ENCODE measurements at regions not wholly inside any gene's neighbourhood (a gene's known extent, or its start where the extent isn't known, plus 50 kb on each side); places are given as distances from the start of the nearest gene placed in this dataset.
"Not testable (repeated sequence)": the region's sequence is repeated elsewhere in the genome, so short reads cannot be mapped to it uniquely, and the experiment has no call there.

DNA sequence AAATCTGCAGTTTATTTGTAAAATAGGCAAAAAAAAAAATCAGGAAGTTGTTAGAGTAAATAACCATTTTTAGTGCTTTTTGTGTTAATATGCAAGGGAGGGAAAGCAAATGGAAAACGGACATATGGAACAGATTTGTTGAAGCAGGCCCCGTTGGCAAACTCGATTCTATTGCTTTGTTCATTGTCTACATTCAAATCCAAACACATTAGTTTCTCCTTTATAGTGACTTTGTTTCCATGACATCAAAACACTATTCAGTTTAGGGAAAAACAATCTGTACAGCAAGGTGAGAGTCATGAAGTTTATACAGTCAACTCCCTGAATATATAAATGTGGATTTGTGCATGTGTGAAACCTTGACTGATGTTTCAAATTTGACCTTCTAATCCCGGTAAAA lies 142.2 kb downstream of the FAM47A start:
- Histone ChIP-seq H3K9ac (ENCODE audit: low read depth, low read length) (no peak overlapping the region), H3K36me3 (ENCODE audit: insufficient read depth, low read length) (no peaks in the 10 kb centered on the region), H3K4me1 (ENCODE audit: control insufficient read depth, insufficient read depth, low read length) (no peaks in the 10 kb centered on the region), H3K9me3 (replicated peaks; ENCODE audit: low read length) (no peaks in the 10 kb centered on the region), H3K4me2 (ENCODE audit: low read length) (no peak overlapping the region), H3K4me3 (ENCODE audit: low read length) (no peak overlapping the region), H3K27me3 (ENCODE audit: control insufficient read depth, insufficient read depth, low read length) (no peaks in the 10 kb centered on the region)

DNA sequence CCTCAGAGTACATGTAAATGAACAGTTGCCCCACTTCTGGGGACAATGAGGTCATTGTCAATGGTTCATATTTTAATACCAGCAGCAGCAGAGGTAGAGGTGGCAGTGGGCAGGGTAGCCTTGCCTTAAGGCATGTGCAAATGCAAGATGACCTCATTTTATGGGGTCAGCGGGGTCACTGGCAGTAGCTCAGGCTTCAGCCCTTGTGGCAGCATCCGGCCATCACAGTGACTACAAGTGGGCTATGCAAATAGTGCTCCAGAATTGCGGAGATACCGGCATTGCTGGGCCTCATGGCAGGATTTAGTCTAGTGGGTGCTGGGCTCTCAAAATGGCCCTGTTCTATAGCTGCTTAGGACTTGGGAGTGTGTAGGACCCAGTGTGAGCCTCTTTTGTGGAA lies 144.7 kb downstream of the FAM47A start:
- H3K27me3 ChIP-seq (ENCODE audit: control insufficient read depth, insufficient read depth, low read length), result no peaks in the 10 kb centered on the region
- no peaks in the 10 kb centered on the region for H3K9me3 ChIP-seq (replicated peaks; ENCODE audit: low read length)
- no peaks in the 10 kb centered on the region for H3K36me3 ChIP-seq (ENCODE audit: insufficient read depth, low read length)
- no peaks in the 10 kb centered on the region for H3K4me1 ChIP-seq (ENCODE audit: control insufficient read depth, insufficient read depth, low read length)
- H3K4me3 ChIP-seq (ENCODE audit: low read length), result no peak overlapping the region
- H3K9ac ChIP-seq (ENCODE audit: low read depth, low read length), result no peak overlapping the region
- no peak overlapping the region for H3K4me2 ChIP-seq (ENCODE audit: low read length)

DNA sequence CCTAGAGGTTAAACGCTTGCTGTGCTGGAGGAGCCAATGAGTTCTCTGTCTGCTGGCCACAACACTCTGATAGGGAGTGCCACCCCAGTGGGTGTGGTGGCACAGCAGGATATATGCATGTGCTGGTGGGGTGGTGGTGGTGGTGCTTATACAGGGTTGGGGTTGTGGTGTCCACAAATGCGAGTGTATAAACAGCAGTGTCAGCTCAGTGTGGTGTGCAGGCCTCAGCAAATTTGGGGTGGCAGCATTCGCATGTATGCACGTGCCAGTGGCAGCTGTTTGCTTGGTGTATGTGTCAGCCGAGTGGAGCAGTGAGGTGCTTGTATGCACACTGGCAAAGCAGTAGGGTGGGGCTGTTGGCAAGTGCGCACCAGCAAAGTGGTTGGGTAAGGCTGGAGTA lies 157.4 kb downstream of the FAM47A start:
- H3K4me3 ChIP-seq (ENCODE audit: low read length), result no peak overlapping the region
- no peaks in the 10 kb centered on the region for H3K4me1 ChIP-seq (ENCODE audit: control insufficient read depth, insufficient read depth, low read length)
- no peaks in the 10 kb centered on the region for H3K36me3 ChIP-seq (ENCODE audit: insufficient read depth, low read length)
- no peak overlapping the region for H3K9ac ChIP-seq (ENCODE audit: low read depth, low read length)
- H3K27me3 ChIP-seq (ENCODE audit: control insufficient read depth, insufficient read depth, low read length), result no peaks in the 10 kb centered on the region
- H3K4me2 ChIP-seq (ENCODE audit: low read length), result no peak overlapping the region
- H3K9me3 ChIP-seq (replicated peaks; ENCODE audit: low read length), result no peaks in the 10 kb centered on the region

DNA sequence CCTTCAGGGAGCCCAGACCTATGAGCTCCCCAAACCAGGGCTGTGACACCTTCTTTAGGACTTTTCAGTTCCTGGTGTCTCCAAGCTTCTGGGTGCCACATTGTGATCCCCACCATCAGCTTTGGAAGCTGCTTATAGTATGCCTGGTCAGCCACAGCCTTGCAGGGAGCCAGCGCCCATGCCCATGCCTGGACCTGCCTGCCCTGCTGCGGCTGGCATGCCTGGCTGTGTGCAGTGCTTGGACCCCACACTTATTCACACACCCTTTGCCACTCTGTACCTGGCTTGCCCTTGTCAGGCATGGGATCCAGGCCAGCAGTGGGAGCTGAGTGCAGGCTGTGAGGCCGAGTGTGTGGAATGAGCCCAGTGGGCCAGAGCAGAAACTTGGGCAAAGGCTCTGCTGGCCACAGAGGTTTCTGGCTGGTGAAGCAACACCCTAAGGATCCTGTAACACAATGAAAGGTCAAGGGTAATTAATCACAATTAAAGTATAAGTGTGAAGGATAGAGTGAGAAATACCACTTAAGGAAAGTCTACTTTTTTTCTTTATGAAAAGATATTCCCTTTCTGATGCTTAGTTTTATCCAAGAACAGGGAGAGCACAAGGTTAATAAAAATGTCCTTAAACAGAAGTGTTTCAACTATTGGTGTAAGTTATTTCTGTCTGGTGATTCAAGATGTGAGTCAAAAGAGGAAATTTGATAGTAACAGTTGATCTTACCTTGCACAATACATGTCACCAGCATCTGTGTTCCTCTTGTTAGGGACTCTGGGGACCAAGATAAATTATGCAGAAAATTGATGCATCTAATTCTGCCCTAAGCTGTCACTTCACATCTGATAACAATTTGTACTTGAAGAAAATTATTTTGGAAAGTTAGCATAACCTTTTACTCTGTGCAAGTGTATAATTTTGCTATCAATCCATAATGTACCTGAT lies 161.8 kb downstream of the FAM47A start:
- Histone ChIP-seq H3K36me3 (ENCODE audit: insufficient read depth, low read length) (no peaks in the 10 kb centered on the region), H3K9me3 (replicated peaks; ENCODE audit: low read length) (no peaks in the 10 kb centered on the region), H3K9ac (ENCODE audit: low read depth, low read length) (no peak overlapping the region), H3K4me3 (ENCODE audit: low read length) (no peak overlapping the region), H3K4me1 (ENCODE audit: control insufficient read depth, insufficient read depth, low read length) (no peaks in the 10 kb centered on the region), H3K4me2 (ENCODE audit: low read length) (peak overlapping the region; percentile 45), H3K27me3 (ENCODE audit: control insufficient read depth, insufficient read depth, low read length) (no peaks in the 10 kb centered on the region)

DNA sequence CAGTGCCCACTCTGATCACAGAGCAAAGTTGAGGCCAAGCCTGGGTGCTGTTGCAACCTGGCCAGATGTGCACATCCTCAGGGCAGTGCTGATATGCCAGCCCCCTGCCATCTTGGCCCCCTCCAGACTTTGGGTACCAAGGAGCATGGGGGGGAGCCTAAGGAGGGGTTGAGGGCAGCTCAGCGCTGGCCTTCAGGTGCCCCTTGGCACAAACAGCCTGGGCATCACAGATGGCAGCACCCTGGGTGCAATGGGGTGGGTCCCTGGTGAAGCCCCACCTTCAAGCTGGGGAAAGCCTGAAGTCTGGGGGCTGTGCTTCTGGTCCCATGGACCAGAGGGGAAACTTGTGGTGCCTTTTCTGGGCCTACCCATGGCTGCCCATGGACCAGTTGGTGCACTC lies 163.0 kb downstream of the FAM47A start:
- no peaks in the 10 kb centered on the region for H3K27me3 ChIP-seq (ENCODE audit: control insufficient read depth, insufficient read depth, low read length)
- no peaks in the 10 kb centered on the region for H3K36me3 ChIP-seq (ENCODE audit: insufficient read depth, low read length)
- no peaks in the 10 kb centered on the region for H3K4me1 ChIP-seq (ENCODE audit: control insufficient read depth, insufficient read depth, low read length)
- H3K4me2 ChIP-seq (ENCODE audit: low read length), result no peak overlapping the region
- no peaks in the 10 kb centered on the region for H3K9me3 ChIP-seq (replicated peaks; ENCODE audit: low read length)
- no peak overlapping the region for H3K9ac ChIP-seq (ENCODE audit: low read depth, low read length)
- no peak overlapping the region for H3K4me3 ChIP-seq (ENCODE audit: low read length)

DNA sequence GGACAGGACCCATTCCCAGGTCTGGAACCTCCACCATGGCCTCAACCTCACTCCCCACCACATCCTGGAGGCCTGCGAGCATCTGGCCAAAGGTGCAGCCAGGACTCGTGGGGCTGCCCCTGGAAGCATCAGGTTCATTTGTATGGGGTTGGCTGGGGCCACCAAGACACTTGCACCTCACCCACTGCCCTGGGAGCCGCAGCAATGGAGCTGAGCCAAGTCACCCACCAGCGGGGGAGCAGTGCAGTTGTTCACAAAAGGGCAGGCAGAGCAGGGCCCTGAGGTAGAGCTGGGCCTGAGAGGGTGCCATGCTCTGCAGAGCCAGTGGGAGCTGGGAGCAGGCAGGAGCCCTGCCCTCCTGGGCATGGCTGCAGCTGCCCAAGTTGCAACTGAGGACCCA lies 163.5 kb downstream of the FAM47A start:
- Histone ChIP-seq H3K9me3 (replicated peaks; ENCODE audit: low read length) (no peaks in the 10 kb centered on the region), H3K4me2 (ENCODE audit: low read length) (no peak overlapping the region), H3K9ac (ENCODE audit: low read depth, low read length) (no peak overlapping the region), H3K4me3 (ENCODE audit: low read length) (no peak overlapping the region), H3K27me3 (ENCODE audit: control insufficient read depth, insufficient read depth, low read length) (no peaks in the 10 kb centered on the region), H3K4me1 (ENCODE audit: control insufficient read depth, insufficient read depth, low read length) (no peaks in the 10 kb centered on the region), H3K36me3 (ENCODE audit: insufficient read depth, low read length) (no peaks in the 10 kb centered on the region)

DNA sequence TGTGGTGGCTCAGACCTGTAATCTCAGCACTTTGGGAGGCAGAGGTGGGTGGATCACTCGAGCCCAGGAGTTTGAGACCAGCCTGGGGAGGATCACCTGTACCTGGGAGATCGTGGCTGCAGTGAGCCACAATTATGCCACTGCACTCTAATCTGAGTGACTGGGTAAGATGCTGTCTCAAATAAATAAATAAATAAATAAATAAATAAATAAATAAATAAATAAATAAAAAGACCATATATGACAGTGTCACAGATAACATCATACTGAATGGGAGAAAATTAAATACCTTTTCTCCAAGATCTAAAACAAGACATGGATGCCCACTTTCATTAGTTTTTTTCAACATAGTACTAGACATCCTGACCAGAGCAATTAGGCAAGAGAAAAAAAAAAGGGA lies 182.8 kb downstream of the FAM47A start:
- Histone ChIP-seq H3K4me3 (ENCODE audit: low read length) (no peak overlapping the region), H3K4me2 (ENCODE audit: low read length) (no peak overlapping the region), H3K9ac (ENCODE audit: low read depth, low read length) (no peak overlapping the region), H3K9me3 (replicated peaks; ENCODE audit: low read length) (no peaks in the 10 kb centered on the region), H3K27me3 (ENCODE audit: control insufficient read depth, insufficient read depth, low read length) (no peaks in the 10 kb centered on the region), H3K36me3 (ENCODE audit: insufficient read depth, low read length) (no peaks in the 10 kb centered on the region), H3K4me1 (ENCODE audit: control insufficient read depth, insufficient read depth, low read length) (no peaks in the 10 kb centered on the region)

DNA sequence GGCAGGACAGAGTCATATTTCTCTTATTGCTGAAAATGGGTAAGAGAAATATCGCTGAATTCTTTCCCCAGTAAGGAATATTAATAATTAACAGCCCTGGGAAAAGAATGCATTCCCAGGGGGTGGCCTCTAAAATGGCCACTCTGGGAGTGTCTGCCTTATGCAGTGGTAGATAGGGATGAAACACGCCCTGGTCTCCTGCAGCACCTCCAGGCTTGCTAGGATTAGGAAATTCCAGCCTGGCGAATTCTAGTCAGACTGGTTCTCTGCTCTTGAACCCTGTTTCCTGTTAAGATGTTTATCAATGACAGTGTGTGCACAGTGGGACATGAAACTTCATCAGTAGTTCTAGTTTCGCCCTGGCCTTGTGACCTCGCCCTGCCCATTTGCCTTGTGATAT lies 205.9 kb downstream of the FAM47A start:
- H3K36me3 ChIP-seq (ENCODE audit: insufficient read depth, low read length); H3K27me3 ChIP-seq (ENCODE audit: control insufficient read depth, insufficient read depth, low read length); H3K4me2 ChIP-seq (ENCODE audit: low read length); H3K9ac ChIP-seq (ENCODE audit: low read depth, low read length); H3K4me1 ChIP-seq (ENCODE audit: control insufficient read depth, insufficient read depth, low read length); H3K4me3 ChIP-seq (ENCODE audit: low read length); H3K9me3 ChIP-seq (replicated peaks; ENCODE audit: low read length): not testable (repeated sequence)

DNA sequence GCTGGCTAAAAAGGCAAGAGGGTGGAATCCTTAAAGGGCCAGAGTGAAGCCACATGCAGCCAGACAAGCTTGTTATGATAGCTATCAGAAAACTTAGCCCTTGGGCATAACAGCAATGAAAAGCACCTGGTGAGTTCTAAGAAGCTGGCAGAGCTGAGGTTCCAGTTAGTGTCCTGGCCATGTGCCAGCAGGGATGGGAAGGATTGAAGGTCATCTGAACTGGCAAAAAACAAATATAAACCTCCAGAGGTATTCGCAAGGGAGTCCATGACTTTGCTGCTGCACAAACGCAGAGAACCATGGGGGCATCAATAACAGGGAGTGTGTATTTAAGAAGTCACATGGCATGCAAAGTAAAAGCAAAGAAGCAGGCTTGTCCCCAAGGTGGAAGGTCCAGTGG lies 208.9 kb downstream of the FAM47A start:
- no peaks in the 10 kb centered on the region for H3K9me3 ChIP-seq (replicated peaks; ENCODE audit: low read length)
- H3K4me1 ChIP-seq (ENCODE audit: control insufficient read depth, insufficient read depth, low read length), result no peaks in the 10 kb centered on the region
- H3K27me3 ChIP-seq (ENCODE audit: control insufficient read depth, insufficient read depth, low read length), result no peaks in the 10 kb centered on the region
- H3K9ac ChIP-seq (ENCODE audit: low read depth, low read length), result no peak overlapping the region
- no peaks in the 10 kb centered on the region for H3K36me3 ChIP-seq (ENCODE audit: insufficient read depth, low read length)
- H3K4me2 ChIP-seq (ENCODE audit: low read length), result no peak overlapping the region
- H3K4me3 ChIP-seq (ENCODE audit: low read length), result no peak overlapping the region

DNA sequence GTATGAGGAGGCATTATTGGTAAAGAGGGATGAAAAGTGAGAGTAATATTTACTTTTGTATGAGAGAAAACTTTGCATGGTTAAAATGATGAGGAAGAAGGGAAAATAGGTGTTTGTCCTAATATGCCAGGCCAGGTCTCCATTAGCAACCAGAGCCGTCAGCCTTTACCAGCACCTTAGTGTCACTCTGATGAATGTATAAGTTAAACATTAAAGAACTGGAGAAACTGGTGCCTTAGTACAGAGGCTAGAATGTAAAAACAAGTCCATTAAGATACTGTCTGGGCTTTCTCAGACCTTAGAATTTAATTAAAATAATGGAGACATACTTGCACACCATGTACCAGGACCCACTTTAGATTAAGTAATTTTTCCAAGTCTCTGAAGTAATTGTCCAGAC lies 222.3 kb downstream of the FAM47A start:
- H3K4me1 ChIP-seq (ENCODE audit: control insufficient read depth, insufficient read depth, low read length), result no peaks in the 10 kb centered on the region
- H3K4me3 ChIP-seq (ENCODE audit: low read length), result no peak overlapping the region
- no peaks in the 10 kb centered on the region for H3K27me3 ChIP-seq (ENCODE audit: control insufficient read depth, insufficient read depth, low read length)
- H3K9me3 ChIP-seq (replicated peaks; ENCODE audit: low read length), result no peaks in the 10 kb centered on the region
- H3K9ac ChIP-seq (ENCODE audit: low read depth, low read length), result no peak overlapping the region
- no peak overlapping the region for H3K4me2 ChIP-seq (ENCODE audit: low read length)
- no peaks in the 10 kb centered on the region for H3K36me3 ChIP-seq (ENCODE audit: insufficient read depth, low read length)

DNA sequence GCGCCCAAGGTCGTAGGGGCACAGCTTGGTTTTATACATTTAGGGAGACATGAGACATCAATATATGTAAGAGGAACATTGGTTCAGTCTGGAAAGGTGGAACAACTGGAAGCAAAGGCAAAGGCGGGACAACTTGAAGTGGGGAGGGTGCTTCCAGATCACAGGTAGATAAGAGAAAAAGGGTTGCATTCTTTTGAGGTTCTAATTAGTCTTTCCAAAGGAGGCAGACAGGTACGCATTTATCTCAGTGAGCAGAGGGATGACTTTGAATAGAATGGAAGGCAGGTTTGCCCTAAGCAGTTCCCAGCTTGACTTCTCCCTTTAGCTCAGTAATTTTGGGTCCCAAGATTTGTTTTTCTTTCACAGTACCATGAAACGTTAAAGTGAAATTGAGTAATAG lies 223.2 kb downstream of the FAM47A start:
- Histone ChIP-seq H3K9ac (ENCODE audit: low read depth, low read length) (no peak overlapping the region), H3K9me3 (replicated peaks; ENCODE audit: low read length) (no peaks in the 10 kb centered on the region), H3K4me2 (ENCODE audit: low read length) (no peak overlapping the region), H3K27me3 (ENCODE audit: control insufficient read depth, insufficient read depth, low read length) (no peaks in the 10 kb centered on the region), H3K36me3 (ENCODE audit: insufficient read depth, low read length) (no peaks in the 10 kb centered on the region), H3K4me1 (ENCODE audit: control insufficient read depth, insufficient read depth, low read length) (no peaks in the 10 kb centered on the region), H3K4me3 (ENCODE audit: low read length) (no peak overlapping the region)

DNA sequence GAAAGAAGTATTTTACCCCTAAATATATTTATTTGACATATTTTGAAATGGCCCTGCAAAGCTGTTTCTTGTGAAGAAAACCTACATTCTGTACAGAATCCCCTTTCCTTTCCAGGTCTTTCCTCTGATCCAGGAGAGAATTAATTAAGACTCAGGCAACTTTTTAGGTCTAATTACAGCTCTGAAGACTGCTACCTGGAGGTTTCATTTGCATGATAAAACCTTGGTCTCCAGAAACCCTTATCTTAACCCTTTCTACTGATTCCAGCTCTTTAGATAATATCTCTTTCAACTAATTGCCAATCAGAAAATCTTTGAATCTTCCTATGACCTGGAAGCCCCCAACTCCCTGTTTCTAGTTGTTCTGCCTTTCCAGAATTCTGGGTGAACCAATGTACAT lies 224.0 kb downstream of the FAM47A start:
- Histone ChIP-seq H3K4me3 (ENCODE audit: low read length) (no peak overlapping the region), H3K9ac (ENCODE audit: low read depth, low read length) (no peak overlapping the region), H3K4me2 (ENCODE audit: low read length) (no peak overlapping the region), H3K4me1 (ENCODE audit: control insufficient read depth, insufficient read depth, low read length) (no peaks in the 10 kb centered on the region), H3K9me3 (replicated peaks; ENCODE audit: low read length) (no peaks in the 10 kb centered on the region), H3K27me3 (ENCODE audit: control insufficient read depth, insufficient read depth, low read length) (no peaks in the 10 kb centered on the region), H3K36me3 (ENCODE audit: insufficient read depth, low read length) (no peaks in the 10 kb centered on the region)
